H1 (cell line): ENCODE measurements at regions not wholly inside any gene's neighbourhood (a gene's known extent, or its start where the extent isn't known, plus 50 kb on each side); places are given as distances from the start of the nearest gene placed in this dataset.

Source experiments
- CBX8 ChIP-seq: fragments of 300-800, 300-1000 bp; sonication (generic); IDR thresholded peaks from 2 replicates; pipeline ENCODE4 v1.7.1; 2016; ENCODE audit warnings: low read depth, low read length, borderline replicate concordance
- JUND ChIP-seq: IDR thresholded peaks from 2 replicates; pipeline ENCODE4 v1.6.1; 2011; ENCODE audit warnings: mild to moderate bottlenecking, improper control_type of control experiment, low read length
- POLR2A ChIP-seq, 2 experiments: IDR thresholded peaks; 1 replicate in 1 of 2; 2 replicates in 1 of 2; pipeline ENCODE4 v1.6.1; 2011; ENCODE audit warnings: low read depth in 2 of 2, low read length in 2 of 2, mild to moderate bottlenecking in 2 of 2; ENCODE audit errors: control extremely low read depth in 1 of 2

GRCh38 chr13:111394211-111394922 lies 73.9 kb downstream of the TEX29 start:
- TF ChIP-seq POLR2A (IDR thresholded peaks at IDR 0.05; ENCODE audit: control extremely low read depth in 1 of 2, low read depth in 2 of 2, low read length in 2 of 2): no peak
- no peak for TF ChIP-seq CBX8
- TF ChIP-seq JUND: no peak
